GM18951 (cell line): ENCODE measurements at regions not wholly inside any gene's neighbourhood (a gene's known extent, or its start where the extent isn't known, plus 50 kb on each side); places are given as distances from the start of the nearest gene placed in this dataset.

Experiments used
- POLR2A ChIP-seq: IDR thresholded peaks from 4 replicates; pipeline ENCODE4 v1.6.1; 2011; ENCODE audit warnings: mild to moderate bottlenecking; ENCODE audit not compliant: insufficient read length, insufficient read depth; ENCODE audit errors: extremely low read depth
- in situ Hi-C: fragments of 300-500 bp; cut with MboI; formaldehyde crosslinking; loops from one replicate; pipeline ENCODE4 v1.12.0; 2022; ENCODE audit warnings: low sequenced_read_pairs, mixed read lengths, inconsistent platforms; ENCODE audit not compliant: unreplicated experiment

GRCh38 chr5:124844371-124844920, 98.0 kb upstream of the ZNF608 start:
- no peak for TF ChIP-seq POLR2A
- in situ Hi-C loops: no loop called here

- TF ChIP-seq POLR2A: no peak
- in situ Hi-C loops: no loop called here
These were observed 101.5 kb upstream of the ZNF608 start for GRCh38 chr5:124847907-124848306.

- TF ChIP-seq POLR2A: no peak
- in situ Hi-C loops: no loop called here
These were observed 103.3 kb upstream of the ZNF608 start for GRCh38 chr5:124849774-124850173.

- in situ Hi-C loops: no loop called here
- TF ChIP-seq POLR2A: no peak
These were observed 110.3 kb upstream of the ZNF608 start for GRCh38 chr5:124856726-124857125.

GRCh38 chr5:124858612-124859011, 112.2 kb upstream of the ZNF608 start:
- in situ Hi-C loops: no loop called here

GRCh38 chr5:124859027-124859426, 112.6 kb upstream of the ZNF608 start:
- in situ Hi-C loops: no loop called here

More at GRCh38 chr5:124858612-124859011, 112.2 kb upstream of the ZNF608 start:
- TF ChIP-seq POLR2A: no peak

GRCh38 chr5:124859556-124860290, 113.3 kb upstream of the ZNF608 start:
- TF ChIP-seq POLR2A: no peak
- in situ Hi-C loops: no loop called here

More at GRCh38 chr5:124859027-124859426, 112.6 kb upstream of the ZNF608 start:
- TF ChIP-seq POLR2A: no peak

GRCh38 chr5:124860291-124860655, 113.8 kb upstream of the ZNF608 start:
- TF ChIP-seq POLR2A: no peak
- in situ Hi-C loops: no loop called here

- in situ Hi-C loops: no loop called here
- no peak for TF ChIP-seq POLR2A
These were observed 118.6 kb upstream of the ZNF608 start for GRCh38 chr5:124865066-124865465.

GRCh38 chr5:124865603-124866354, 119.3 kb upstream of the ZNF608 start:
- no peak for TF ChIP-seq POLR2A
- in situ Hi-C loops: no loop called here

GRCh38 chr5:124866355-124867136, 120.1 kb upstream of the ZNF608 start:
- in situ Hi-C loops: no loop called here
- TF ChIP-seq POLR2A: no peak

- in situ Hi-C loops: no loop called here
- no peak for TF ChIP-seq POLR2A
These were observed 120.8 kb upstream of the ZNF608 start for GRCh38 chr5:124867137-124867704.

GRCh38 chr5:124868676-124869075, 122.2 kb upstream of the ZNF608 start:
- in situ Hi-C loops: no loop called here
- no peak for TF ChIP-seq POLR2A
